A549 (cell line): ENCODE measurements at regions not wholly inside any gene's neighbourhood (a gene's known extent, or its start where the extent isn't known, plus 50 kb on each side); places are given as distances from the start of the nearest gene placed in this dataset.
A peak's percentile ranks its signal among the peaks of the same experiment; 100 is the strongest.
"Not testable (repeated sequence)": the region's sequence is repeated elsewhere in the genome, so short reads cannot be mapped to it uniquely, and the experiment has no call there.

Experiments
- ATAC-seq, 2 experiments: fragments of 200-7000 bp in 1 of 2; fragments of >200 bp in 1 of 2; cut with Nextera tagmentation in 1 of 2; cut with Tn5 transposase in 1 of 2; 3 replicates each; pipeline versions ENCODE4 v1.8.0 to v1.9.1; 2018 to 2020; ENCODE audit warnings: mild to moderate bottlenecking in 1 of 2, moderate library complexity in 1 of 2
- CTCF ChIA-PET: fragments of 300-600 bp; sonication (Branson Sonifier 250); formaldehyde crosslinking; extraction: SDS; loops from one replicate; lab custom pipeline; 2021; ENCODE audit warnings: antibody characterized with exemption, inconsistent platforms; lab: Yijun Ruan, JAX
- POLR2A ChIA-PET: fragments of 350-600 bp; formaldehyde crosslinking; extraction: SDS; loops from one replicate; lab custom pipeline; 2021; ENCODE audit warnings: antibody characterized with exemption, inconsistent platforms; lab: Yijun Ruan, JAX
- DNase-seq, 2 experiments: peaks; one replicate each; pipeline versions ENCODE4 v3.0.0 to v3.0.0-alpha.2; 2011 to 2016; ENCODE audit warnings: low read depth in 1 of 2, low spot score in 1 of 2
- FAIRE-seq: peaks from 2 replicates; lab custom pipeline; 2011; peaks lifted over from hg19 to GRCh38; lab: Jason Lieb, UNC
- H3K27ac ChIP-seq, 2 experiments: fragments of >200 bp; sonication (Bioruptor Twin); formaldehyde crosslinking; 3 replicates each; pipeline ENCODE4 v1.5.1; 2016 to 2017
- H3K4me1 ChIP-seq: fragments of >200 bp; sonication (Bioruptor Twin); formaldehyde crosslinking; 3 replicates; pipeline ENCODE4 v1.6.1; 2016
- H3K4me2 ChIP-seq: fragments of >200 bp; sonication (Bioruptor Twin); formaldehyde crosslinking; 3 replicates; pipeline ENCODE4 v1.6.1; 2016
- H3K4me3 ChIP-seq: fragments of >200 bp; sonication (Bioruptor Twin); formaldehyde crosslinking; 3 replicates; pipeline ENCODE4 v1.5.1; 2016
- H3K9me3 ChIP-seq: fragments of >200 bp; sonication (Bioruptor Twin); formaldehyde crosslinking; 3 replicates; pipeline ENCODE4 v1.6.1; 2016
- BHLHE40 ChIP-seq: IDR thresholded peaks from 2 replicates; pipeline ENCODE4 v1.6.1; 2012; ENCODE audit warnings: low read depth, low read length, inconsistent platforms
- CHD2 ChIP-seq: fragments of 150-350 bp; IDR thresholded peaks from 2 replicates; pipeline ENCODE4 v1.6.1; 2014; ENCODE audit warnings: low read length; ENCODE audit not compliant: partially characterized antibody
- CHD4 ChIP-seq: fragments of 200-600 bp; sonication (generic); IDR thresholded peaks from 2 replicates; pipeline ENCODE4 v1.6.1; 2016; ENCODE audit warnings: antibody characterized with exemption, mild to moderate bottlenecking, borderline replicate concordance
- E2F6 ChIP-seq: IDR thresholded peaks from 2 replicates; pipeline ENCODE4 v1.6.1; 2012; ENCODE audit warnings: low read depth, borderline replicate concordance
- EP300 ChIP-seq, 2 experiments: fragments of >200 bp; sonication (Bioruptor Twin); formaldehyde crosslinking; IDR thresholded peaks; 2 replicates in 1 of 2; 3 replicates in 1 of 2; pipeline ENCODE4 v1.6.1; 2016 to 2017
- FOSB ChIP-seq: fragments of 250-450 bp; sonication (Bioruptor Pico); IDR thresholded peaks from 2 replicates; pipeline ENCODE4 v1.5.0; 2020; ENCODE audit warnings: mild to moderate bottlenecking, moderate library complexity
- FOXS1 ChIP-seq: fragments of 250-450 bp; sonication (Bioruptor Pico); IDR thresholded peaks from 2 replicates; pipeline ENCODE4 v1.5.0; 2020; ENCODE audit warnings: mild to moderate bottlenecking, moderate library complexity
- HOXB13 ChIP-seq: fragments of 250-450 bp; sonication (Bioruptor Pico); IDR thresholded peaks from 2 replicates; pipeline ENCODE4 v1.5.0; 2020; ENCODE audit warnings: low read depth, mild to moderate bottlenecking, moderate library complexity
- JUN ChIP-seq, 2 experiments: fragments of >200 bp; sonication (Bioruptor Twin); formaldehyde crosslinking; IDR thresholded peaks; 2 replicates in 1 of 2; 3 replicates in 1 of 2; pipeline ENCODE4 v1.6.1; 2016 to 2017
- JUNB ChIP-seq: fragments of >200 bp; sonication (Bioruptor Twin); formaldehyde crosslinking; IDR thresholded peaks from 2 replicates; pipeline ENCODE4 v1.6.1; 2016
- MAFK ChIP-seq: fragments of 450-650 bp; IDR thresholded peaks from 2 replicates; pipeline ENCODE4 v1.6.1; 2014; ENCODE audit not compliant: partially characterized antibody
- MAZ ChIP-seq: fragments of 150-350 bp; IDR thresholded peaks from 2 replicates; pipeline ENCODE4 v1.6.1; 2014; ENCODE audit warnings: antibody characterized with exemption, low read depth, low read length, borderline replicate concordance
- POLR2A ChIP-seq: IDR thresholded peaks from 2 replicates; pipeline ENCODE4 v1.6.1; 2012; ENCODE audit warnings: mild to moderate bottlenecking, low read length
- RAD21 ChIP-seq, 2 experiments: fragments of >200 bp in 1 of 2; sonication (Bioruptor Twin) in 1 of 2; formaldehyde crosslinking in 1 of 2; IDR thresholded peaks in 1 of 2; conservative IDR thresholded peaks in 1 of 2; 2 replicates in 1 of 2; 3 replicates in 1 of 2; pipeline ENCODE4 v1.6.1; 2012 to 2018; ENCODE audit warnings: inconsistent platforms in 1 of 2
- RNF2 ChIP-seq: fragments of 200-600 bp; sonication (generic); IDR thresholded peaks from 2 replicates; pipeline ENCODE4 v1.6.1; 2016; ENCODE audit warnings: low read depth, mild to moderate bottlenecking, antibody characterized with exemption, moderate library complexity, borderline replicate concordance
- SMC3 ChIP-seq: fragments of >200 bp; sonication (Bioruptor Twin); formaldehyde crosslinking; IDR thresholded peaks from 3 replicates; pipeline ENCODE4 v1.6.1; 2018; ENCODE audit warnings: inconsistent platforms
- WGBS: methylation state at CpG from one replicate; pipeline ENCODE4 v1.1.6; 2017; ENCODE audit errors: missing lambda C conversion rate; 5-methylcytosine and 5-hydroxymethylcytosine counted together
- TF ChIP-seq, protein P1 (sequence below): fragments of 250-450 bp; sonication (Bioruptor Pico); IDR thresholded peaks from 2 replicates; pipeline ENCODE4 v1.5.0; 2020; ENCODE audit warnings: low read depth, mild to moderate bottlenecking, moderate library complexity
- TF ChIP-seq, protein P2 (sequence below): fragments of 150-350 bp; IDR thresholded peaks from 2 replicates; pipeline ENCODE4 v1.6.1; 2014; ENCODE audit warnings: low read depth, mild to moderate bottlenecking, low read length
- TF ChIP-seq, protein P3 (sequence below): IDR thresholded peaks from 2 replicates; pipeline ENCODE4 v1.6.1; 2012
- TF ChIP-seq, protein P4 (sequence below): fragments of >200 bp; sonication (Bioruptor Twin); formaldehyde crosslinking; IDR thresholded peaks from 3 replicates; pipeline ENCODE4 v1.6.1; 2016
- TF ChIP-seq, protein P5 (sequence below): IDR thresholded peaks from 2 replicates; pipeline ENCODE4 v1.6.1; 2012

DNA sequence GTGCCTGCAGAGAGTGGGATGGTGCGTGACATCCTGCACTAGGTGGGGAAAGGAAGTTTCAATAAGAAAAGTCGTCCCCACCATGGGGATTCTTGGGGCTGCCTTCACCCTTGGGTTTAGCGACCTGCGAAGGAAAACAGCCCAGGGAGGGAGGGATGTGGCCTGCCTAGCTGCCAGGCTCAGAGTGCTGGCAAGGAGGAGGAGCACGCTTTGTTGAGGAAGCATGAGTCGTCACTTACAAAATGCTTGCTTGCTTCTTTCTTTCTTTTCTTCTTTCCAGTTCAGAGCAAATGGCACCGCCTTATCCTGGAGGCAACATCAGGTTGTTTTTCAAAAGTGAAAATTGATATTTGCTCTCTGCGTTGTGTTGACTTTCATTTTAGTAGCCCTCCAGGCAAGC, 123.2 kb downstream of the TFAP2C start:
- Histone ChIP-seq H3K27ac (peak overlapping the region; percentile 17 to 75; a peak in 5 of 6 replicates), H3K9me3 (no peaks in the 10 kb centered on the region), H3K4me3 (no peak overlapping the region), H3K4me1 (peaks cover 8% of the 10 kb centered on the region), H3K4me2 (peak overlapping the region; percentile 1; the same call in 1 of the 3 replicates)
- POLR2A ChIA-PET: no interaction called here
- WGBS: 54% methylated on average over 8 of the region's 8 CpGs
- peak; percentile 16 for TF ChIP-seq MAFK
- TF ChIP-seq, protein P1, sequence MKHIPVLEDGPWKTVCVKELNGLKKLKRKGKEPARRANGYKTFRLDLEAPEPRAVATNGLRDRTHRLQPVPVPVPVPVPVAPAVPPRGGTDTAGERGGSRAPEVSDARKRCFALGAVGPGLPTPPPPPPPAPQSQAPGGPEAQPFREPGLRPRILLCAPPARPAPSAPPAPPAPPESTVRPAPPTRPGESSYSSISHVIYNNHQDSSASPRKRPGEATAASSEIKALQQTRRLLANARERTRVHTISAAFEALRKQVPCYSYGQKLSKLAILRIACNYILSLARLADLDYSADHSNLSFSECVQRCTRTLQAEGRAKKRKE: no peak
- CTCF ChIA-PET: interaction anchor here (0.9 to 1.3 kb wide), 2 partner anchors 13 to 207 kb away, joined by 3 read pairs; no protein-coding TSS in a partner anchor
- no peak for FAIRE-seq
- peak; percentile 47 to 49; a peak in 3 of 6 replicates for ATAC-seq
- peak in 1 of 2 experiments; percentile 39 for DNase-seq

DNA sequence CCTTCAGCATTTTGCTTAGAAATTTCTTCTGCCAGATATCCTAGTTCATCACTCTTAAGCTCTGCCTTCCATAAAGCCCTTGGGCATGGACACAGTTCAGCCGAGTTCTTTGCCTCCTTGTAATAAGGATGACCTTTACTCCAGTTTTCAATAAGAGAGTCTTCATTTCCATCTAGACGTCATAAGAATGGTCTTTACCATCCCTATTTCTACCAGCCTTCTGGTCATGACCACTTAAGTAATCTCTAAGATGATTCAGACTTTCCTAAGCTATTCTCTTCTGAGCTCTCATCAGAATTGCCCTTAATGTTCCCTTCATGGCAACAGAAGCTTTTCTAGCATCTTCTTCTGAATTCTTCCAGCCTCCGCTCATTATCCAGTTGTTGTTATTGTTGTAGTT, 126.1 kb downstream of the TFAP2C start:
- no peak overlapping the region for H3K4me2 ChIP-seq
- H3K4me3 ChIP-seq: no peak overlapping the region
- CTCF ChIA-PET: interaction anchor here (1.0 to 1.2 kb wide), 3 partner anchors 9 to 125 kb away, joined by 3 to 4 read pairs (median 3); no protein-coding TSS in a partner anchor
- H3K4me1 ChIP-seq: peaks cover 8% of the 10 kb centered on the region
- no peak for ATAC-seq
- POLR2A ChIA-PET: no interaction called here
- 67% methylated on average over 3 of the region's 3 CpGs for WGBS
- FAIRE-seq: no peak
- TF ChIP-seq FOSB (CRISPR knock-in tag) (no peak), FOXS1 (no peak), JUNB (no peak), RAD21 (conservative IDR thresholded peaks at IDR 0.05 in 1 of 2, IDR thresholded peaks at IDR 0.05 in 1 of 2) (no peak), HOXB13 (no peak)
- TF ChIP-seq, protein P2, sequence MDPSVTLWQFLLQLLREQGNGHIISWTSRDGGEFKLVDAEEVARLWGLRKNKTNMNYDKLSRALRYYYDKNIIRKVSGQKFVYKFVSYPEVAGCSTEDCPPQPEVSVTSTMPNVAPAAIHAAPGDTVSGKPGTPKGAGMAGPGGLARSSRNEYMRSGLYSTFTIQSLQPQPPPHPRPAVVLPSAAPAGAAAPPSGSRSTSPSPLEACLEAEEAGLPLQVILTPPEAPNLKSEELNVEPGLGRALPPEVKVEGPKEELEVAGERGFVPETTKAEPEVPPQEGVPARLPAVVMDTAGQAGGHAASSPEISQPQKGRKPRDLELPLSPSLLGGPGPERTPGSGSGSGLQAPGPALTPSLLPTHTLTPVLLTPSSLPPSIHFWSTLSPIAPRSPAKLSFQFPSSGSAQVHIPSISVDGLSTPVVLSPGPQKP: no peak
- no peak for DNase-seq
- H3K9me3 ChIP-seq: no peaks in the 10 kb centered on the region
- H3K27ac ChIP-seq: no peak overlapping the region

- H3K4me1 ChIP-seq, H3K27ac ChIP-seq, ATAC-seq, FAIRE-seq, DNase-seq, H3K4me3 ChIP-seq, H3K9me3 ChIP-seq, POLR2A ChIA-PET, H3K4me2 ChIP-seq: not testable (repeated sequence)
- CTCF ChIA-PET: interaction anchor here (1.2 to 1.3 kb wide), 2 partner anchors 11 to 106 kb away, joined by 3 read pairs; no protein-coding TSS in a partner anchor
- WGBS: 96% methylated on average over 5 of the region's 5 CpGs
Measured at GRCh38 chr20:56756658-56757057, 127.6 kb downstream of the TFAP2C start.

GRCh38 chr20:56758706-56759105, 129.6 kb downstream of the TFAP2C start:
- 55% methylated on average over 3 of the region's 3 CpGs for WGBS
- no peak for FAIRE-seq
- no peak overlapping the region for H3K4me2 ChIP-seq
- POLR2A ChIA-PET: no interaction called here
- H3K4me1 ChIP-seq: no peaks in the 10 kb centered on the region
- no peak overlapping the region for H3K27ac ChIP-seq
- H3K9me3 ChIP-seq: no peaks in the 10 kb centered on the region
- TF ChIP-seq E2F6 (no peak), SMC3 (no peak), CHD2 (no peak), POLR2A (no peak), RNF2 (no peak), BHLHE40 (no peak), MAZ (no peak), JUN (IDR thresholded peaks at IDR 0.05) (no peak), EP300 (IDR thresholded peaks at IDR 0.05) (no peak), CHD4 (no peak)
- TF ChIP-seq, protein P3, sequence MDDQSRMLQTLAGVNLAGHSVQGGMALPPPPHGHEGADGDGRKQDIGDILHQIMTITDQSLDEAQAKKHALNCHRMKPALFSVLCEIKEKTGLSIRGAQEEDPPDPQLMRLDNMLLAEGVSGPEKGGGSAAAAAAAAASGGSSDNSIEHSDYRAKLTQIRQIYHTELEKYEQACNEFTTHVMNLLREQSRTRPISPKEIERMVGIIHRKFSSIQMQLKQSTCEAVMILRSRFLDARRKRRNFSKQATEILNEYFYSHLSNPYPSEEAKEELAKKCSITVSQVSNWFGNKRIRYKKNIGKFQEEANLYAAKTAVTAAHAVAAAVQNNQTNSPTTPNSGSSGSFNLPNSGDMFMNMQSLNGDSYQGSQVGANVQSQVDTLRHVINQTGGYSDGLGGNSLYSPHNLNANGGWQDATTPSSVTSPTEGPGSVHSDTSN: no peak
- TF ChIP-seq, protein P4, sequence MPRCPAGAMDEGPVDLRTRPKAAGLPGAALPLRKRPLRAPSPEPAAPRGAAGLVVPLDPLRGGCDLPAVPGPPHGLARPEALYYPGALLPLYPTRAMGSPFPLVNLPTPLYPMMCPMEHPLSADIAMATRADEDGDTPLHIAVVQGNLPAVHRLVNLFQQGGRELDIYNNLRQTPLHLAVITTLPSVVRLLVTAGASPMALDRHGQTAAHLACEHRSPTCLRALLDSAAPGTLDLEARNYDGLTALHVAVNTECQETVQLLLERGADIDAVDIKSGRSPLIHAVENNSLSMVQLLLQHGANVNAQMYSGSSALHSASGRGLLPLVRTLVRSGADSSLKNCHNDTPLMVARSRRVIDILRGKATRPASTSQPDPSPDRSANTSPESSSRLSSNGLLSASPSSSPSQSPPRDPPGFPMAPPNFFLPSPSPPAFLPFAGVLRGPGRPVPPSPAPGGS: no peak
- TF ChIP-seq, protein P5, sequence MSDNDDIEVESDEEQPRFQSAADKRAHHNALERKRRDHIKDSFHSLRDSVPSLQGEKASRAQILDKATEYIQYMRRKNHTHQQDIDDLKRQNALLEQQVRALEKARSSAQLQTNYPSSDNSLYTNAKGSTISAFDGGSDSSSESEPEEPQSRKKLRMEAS: no peak
- TF ChIP-seq, protein P1: no peak
- DNase-seq: no peak
- no peak for ATAC-seq
- H3K4me3 ChIP-seq: no peak overlapping the region
- CTCF ChIA-PET: no interaction called here
